AG20443 (cell line): ENCODE measurements at regions not wholly inside any gene's neighbourhood (a gene's known extent, or its start where the extent isn't known, plus 50 kb on each side); places are given as distances from the start of the nearest gene placed in this dataset.
"Not testable (repeated sequence)": the region's sequence is repeated elsewhere in the genome, so short reads cannot be mapped to it uniquely, and the experiment has no call there.

Experiments used
- DNase-seq: peaks from one replicate; pipeline ENCODE4 v3.0.0; 2012; ENCODE audit warnings: low spot score, mixed read lengths

DNA sequence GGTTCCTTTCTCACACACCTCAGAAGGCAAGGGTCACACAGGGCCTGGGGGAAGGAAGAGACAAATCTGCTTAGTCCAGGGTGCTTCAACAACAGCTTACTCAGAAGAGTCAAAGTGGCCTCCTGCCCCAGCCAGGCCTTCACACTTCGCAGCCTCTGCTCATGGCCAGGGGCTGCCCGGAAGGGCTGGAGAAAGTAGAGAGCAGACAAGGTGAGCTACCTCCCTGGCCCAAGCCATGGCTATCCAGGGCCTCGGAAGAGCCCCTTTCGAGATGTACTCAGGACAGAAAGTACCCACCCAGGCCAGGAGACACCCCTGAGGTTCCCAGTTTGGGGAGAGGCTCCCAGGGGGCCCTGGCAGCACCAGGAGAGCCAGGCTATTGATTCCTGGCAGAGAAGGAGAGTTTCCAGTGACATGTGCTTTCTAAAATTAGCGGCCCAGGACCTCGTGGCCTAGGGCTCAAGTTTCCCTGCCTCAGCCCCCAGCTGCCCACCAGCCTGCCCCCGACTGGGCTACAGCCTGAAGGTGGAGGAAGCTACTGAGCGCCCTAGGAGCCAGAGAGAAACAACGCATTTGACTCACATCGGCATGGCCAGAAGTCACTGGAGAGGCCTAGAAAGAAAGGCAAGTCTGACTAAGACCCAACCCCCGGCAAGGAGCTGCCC, 533.2 kb downstream of the TP53TG3F start:
- not testable (repeated sequence) for DNase-seq

- not testable (repeated sequence) for DNase-seq
Observed at GRCh38 chr16:33994207-33994606, 534.8 kb downstream of the TP53TG3F start.

DNA sequence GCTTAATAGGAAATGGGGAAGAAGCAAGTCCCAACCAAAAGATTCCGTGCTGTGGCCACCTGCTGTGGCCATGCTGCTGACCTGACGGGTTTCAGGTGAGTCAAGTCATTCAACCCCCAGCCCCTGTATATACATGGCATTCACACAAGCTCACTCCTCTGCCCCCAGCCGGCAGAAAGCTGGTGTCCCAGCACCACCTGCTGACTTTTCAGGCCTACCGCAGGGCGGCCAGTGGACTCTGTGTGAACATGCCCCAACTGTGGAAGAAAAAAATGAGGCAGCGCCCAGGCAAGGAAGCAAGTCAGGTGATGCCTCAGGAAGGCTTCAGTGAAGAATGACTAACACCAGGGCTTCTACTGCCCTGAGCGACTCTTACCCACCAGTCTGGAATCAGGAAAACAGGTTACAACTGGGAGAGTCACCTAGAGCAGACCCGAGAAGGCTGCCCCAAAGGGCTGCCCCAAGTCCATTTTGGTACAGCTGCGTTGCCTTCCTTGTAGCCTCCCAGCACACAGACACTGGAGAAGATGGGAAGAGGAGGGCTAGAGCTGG, 536.5 kb downstream of the TP53TG3F start:
- not testable (repeated sequence) for DNase-seq

GRCh38 chr16:34001184-34001583, 541.8 kb downstream of the TP53TG3F start:
- not testable (repeated sequence) for DNase-seq

- not testable (repeated sequence) for DNase-seq
Observed at GRCh38 chr16:34001961-34002360, 542.5 kb downstream of the TP53TG3F start.

DNA sequence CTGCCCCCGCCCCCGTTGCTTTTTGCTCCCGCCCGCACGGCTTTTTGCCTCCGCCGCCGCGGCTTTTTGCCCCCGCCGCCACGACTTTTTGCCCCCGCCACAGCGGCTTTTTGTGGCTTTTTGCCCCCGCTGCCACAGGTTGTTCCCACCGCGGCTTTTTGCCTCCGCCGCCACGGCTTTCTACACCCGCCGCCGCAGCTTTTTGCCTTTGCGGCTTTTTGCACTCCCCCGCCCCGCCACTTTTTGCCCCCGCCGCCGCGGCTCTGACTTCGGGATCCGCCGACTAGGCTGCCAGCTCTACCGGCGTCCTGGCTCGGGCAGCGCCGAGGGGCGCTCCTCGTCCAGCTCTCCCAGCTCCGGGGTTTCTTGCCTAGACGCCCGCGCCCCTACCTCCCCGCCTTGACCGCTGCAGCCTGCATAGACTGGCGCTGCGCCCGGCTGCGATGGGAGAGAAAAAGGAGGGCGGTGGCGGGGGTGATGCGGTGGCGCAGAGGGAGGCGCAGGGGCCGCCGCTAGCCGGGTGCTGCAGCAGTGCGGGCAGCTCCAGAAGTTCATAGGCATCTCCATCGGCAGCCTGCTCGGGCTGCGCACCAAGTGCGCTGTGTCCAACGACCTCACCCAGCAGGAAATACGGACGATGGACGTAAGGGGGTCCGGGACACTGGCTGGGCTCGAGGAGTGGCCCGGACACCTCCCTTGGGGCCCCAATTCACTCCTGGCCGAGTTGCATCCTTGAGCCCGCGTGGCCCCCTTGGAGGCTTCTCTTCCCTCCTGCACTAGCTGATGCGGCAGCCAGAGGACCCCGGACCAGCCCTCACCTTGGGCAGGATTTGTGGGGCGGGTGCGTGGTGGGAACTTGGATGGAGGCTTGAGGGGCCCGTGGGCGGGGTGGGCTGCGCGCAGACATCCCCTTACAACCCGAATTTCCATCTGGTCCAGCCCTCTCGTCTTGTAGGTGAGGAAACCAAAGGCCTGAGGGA, 555.7 kb downstream of the TP53TG3F start:
- DNase-seq: not testable (repeated sequence)

- DNase-seq: not testable (repeated sequence)
Observed at GRCh38 chr16:34018277-34018676, 558.9 kb downstream of the TP53TG3F start.

GRCh38 chr16:34050787-34051320, 591.4 kb downstream of the TP53TG3F start:
- DNase-seq: peak; percentile 0

GRCh38 chr16:34054137-34054536, 594.7 kb downstream of the TP53TG3F start:
- DNase-seq: no peak

GRCh38 chr16:34054969-34055368, 595.6 kb downstream of the TP53TG3F start:
- DNase-seq: no peak

GRCh38 chr16:34062620-34063253, 603.3 kb downstream of the TP53TG3F start:
- not testable (repeated sequence) for DNase-seq

GRCh38 chr16:34063498-34064157, 604.2 kb downstream of the TP53TG3F start:
- DNase-seq: not testable (repeated sequence)

DNA sequence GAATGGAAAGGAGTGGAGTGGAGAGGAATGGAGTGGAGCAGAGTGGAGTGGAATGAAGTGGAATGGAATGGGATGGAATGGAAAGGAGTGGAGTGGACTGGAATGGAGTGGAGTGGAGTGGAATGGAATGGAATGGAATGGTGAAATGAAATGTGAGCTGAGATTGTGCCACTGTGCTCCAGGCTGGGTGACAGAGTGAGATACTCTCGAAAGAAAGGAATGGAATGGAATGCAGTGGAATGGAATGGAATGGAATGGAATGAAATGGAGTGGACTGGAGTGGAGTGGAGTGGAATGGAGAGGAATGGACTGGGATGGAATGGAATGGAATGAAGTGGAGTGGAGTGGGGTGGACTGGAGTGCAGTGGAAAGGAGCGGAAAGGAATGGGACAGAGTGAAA, 605.2 kb downstream of the TP53TG3F start:
- not testable (repeated sequence) for DNase-seq

DNA sequence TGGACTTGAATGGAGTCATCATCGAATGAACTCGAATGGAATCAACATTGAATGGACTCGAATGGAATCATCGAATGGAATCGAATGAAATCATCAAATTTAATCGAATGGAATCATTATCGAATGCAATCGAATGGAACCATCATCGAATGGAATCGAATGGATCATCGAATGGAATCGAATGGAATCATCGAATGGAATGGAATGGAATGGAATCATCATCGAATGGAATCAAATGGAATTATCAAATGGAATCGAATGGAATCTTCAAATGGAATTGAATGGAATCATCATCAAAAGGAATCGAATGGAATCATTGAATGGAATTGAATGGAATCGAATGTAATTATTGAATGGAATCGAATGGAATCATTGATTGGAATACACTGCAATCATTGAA, 610.3 kb downstream of the TP53TG3F start:
- not testable (repeated sequence) for DNase-seq

DNA sequence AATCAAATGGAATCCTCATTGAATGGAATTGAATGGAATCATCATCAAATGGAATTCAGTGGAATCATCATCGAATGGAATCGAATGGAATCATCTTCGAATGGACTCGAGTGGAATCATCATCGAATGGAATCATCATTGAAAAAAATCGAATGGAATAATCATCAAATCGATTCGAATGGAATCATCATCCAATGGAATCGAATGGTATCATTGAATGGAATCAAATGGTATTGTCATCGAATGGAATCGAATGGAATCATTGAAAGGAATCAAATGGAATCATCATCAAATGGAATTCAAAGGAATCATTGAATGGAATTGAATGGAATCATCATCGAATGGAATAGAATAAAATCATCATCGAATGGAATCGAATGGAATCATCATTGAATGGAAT, 619.3 kb downstream of the TP53TG3F start:
- no peak for DNase-seq

DNA sequence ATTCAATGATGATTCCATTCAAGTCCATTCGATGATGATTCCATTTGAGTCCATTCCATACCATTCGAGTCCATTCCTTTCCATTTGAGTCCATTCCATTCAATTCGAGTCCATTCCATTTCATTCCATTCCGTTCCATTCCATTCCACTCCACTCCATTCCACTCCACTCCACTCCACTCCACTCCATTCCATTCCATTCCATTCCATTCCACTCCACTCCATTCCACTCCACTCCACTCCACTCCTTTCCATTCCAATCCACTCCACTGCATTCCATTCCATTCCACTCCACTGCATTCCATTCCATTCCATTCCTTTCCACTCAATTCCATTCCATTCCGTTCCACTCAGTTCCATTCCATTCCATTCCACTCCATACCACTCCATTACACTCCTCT, 625.6 kb downstream of the TP53TG3F start:
- DNase-seq: not testable (repeated sequence)

DNA sequence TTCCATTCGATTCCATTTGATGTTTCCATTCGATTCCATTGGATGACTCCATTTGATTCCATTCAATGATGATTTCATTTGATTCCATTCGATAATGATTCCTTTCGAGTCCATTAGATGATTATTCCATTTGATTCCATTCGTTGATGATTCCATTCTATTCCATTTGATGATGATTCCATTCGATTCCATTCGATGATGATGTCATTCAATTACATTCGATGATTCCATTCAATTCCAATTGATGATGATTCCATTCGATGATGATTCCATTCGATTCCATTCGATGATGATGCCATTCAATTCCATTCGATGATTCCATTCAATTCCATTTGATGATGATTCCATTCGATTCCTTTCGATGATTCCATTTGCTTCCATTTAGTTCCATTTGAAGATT, 635.6 kb downstream of the TP53TG3F start:
- not testable (repeated sequence) for DNase-seq

DNA sequence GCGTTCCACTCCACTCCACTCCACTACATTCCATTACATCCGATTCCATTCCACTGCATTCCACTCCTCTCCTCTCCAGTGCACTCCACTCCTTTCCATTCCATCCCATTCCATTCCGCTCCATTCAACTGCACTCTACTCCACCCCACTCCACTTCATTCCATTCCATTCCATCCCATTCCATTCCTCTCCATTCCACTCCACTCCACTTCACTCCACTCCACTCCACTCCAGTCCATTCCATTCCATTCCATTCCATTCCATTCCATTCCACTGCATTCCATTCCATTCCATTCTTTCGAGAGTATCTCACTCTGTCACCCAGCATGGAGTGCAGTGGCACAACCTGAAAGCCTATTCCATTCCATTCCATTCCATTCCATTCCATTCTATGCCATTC, 637.5 kb downstream of the TP53TG3F start:
- not testable (repeated sequence) for DNase-seq

DNA sequence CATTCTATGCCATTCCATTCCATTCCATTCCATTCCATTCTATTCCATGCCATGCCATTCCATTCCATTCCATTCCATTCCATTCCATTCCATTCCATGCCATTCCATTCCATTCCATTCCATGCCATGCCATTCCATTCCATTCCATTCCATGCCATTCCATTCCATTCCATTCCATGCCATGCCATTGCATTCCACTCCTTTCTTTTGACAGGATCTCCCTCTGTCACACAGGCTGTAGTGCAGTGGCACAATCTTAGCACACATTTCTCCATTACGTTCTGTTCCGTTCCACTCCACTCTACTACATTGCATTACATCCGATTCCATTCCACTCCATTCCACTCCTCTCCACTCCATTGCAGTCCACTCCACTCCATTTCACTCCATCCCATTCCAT, 637.9 kb downstream of the TP53TG3F start:
- not testable (repeated sequence) for DNase-seq

DNA sequence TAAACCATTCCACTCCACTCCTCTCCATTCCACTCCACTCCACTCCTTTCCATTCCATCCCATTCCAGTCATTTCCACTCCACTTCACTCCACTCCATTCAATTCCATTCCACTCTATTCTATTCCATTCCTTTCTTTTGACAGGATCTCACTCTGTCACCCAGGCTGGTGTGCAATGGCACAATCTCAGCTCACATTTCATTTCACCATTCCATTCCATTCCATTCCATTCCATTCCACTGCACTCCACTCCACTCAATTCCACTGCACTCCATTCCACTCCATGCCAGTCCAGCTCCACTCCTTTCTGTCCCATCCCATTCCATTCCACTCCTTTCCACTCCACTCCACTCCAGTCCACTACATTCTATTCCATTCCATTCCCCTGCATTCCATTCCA, 638.6 kb downstream of the TP53TG3F start:
- DNase-seq: not testable (repeated sequence)

GRCh38 chr16:34099028-34099427, 639.6 kb downstream of the TP53TG3F start:
- not testable (repeated sequence) for DNase-seq
